Panc1 (cell line): ENCODE measurements at regions not wholly inside any gene's neighbourhood (a gene's known extent, or its start where the extent isn't known, plus 50 kb on each side); places are given as distances from the start of the nearest gene placed in this dataset.

Source experiments
- ATAC-seq: fragments of 200-7000 bp; cut with Tn5 transposase; 2 replicates; pipeline ENCODE4 v1.9.1; 2020; ENCODE audit warnings: mild to moderate bottlenecking, moderate library complexity
- BruUV-seq: library from RNA; stranded (reverse); fragments of 400-500 nt; replicated peaks from 2 replicates; lab custom pipeline; 2021; lab: Mats Ljungman, UMichigan
- CTCF ChIA-PET: fragments of 300-600 bp; sonication (Branson Sonifier 250); formaldehyde crosslinking; loops from one replicate; lab custom pipeline; 2022; ENCODE audit warnings: antibody characterized with exemption; lab: Charles Lee
- POLR2A ChIA-PET: fragments of 300-600 bp; sonication (Branson Sonifier 250); formaldehyde crosslinking; loops from one replicate; lab custom pipeline; 2022; ENCODE audit warnings: antibody characterized with exemption; lab: Charles Lee
- DNase-seq: peaks from one replicate; pipeline ENCODE4 v3.0.0-alpha.2; 2010; ENCODE audit warnings: low read depth, low spot score
- H3K27ac ChIP-seq: 2 replicates; pipeline ENCODE4 v1.5.1; 2011; ENCODE audit warnings: mild to moderate bottlenecking, low read length, inconsistent platforms
- H3K27me3 ChIP-seq: fragments of 200-500 bp; sonication (Bioruptor generic); 2 replicates; pipeline ENCODE4 v1.6.0; 2014; ENCODE audit warnings: low read length, inconsistent platforms; ENCODE audit not compliant: control insufficient read depth, insufficient read depth
- H3K36me3 ChIP-seq: fragments of 200-500 bp; sonication (Bioruptor generic); 2 replicates; pipeline ENCODE4 v1.5.1; 2014; ENCODE audit warnings: inconsistent platforms, mild to moderate bottlenecking, low read length, moderate library complexity; ENCODE audit not compliant: control insufficient read depth, insufficient read depth
- H3K4me1 ChIP-seq: 2 replicates; pipeline ENCODE4 v1.5.1; 2011; ENCODE audit warnings: inconsistent platforms, mild to moderate bottlenecking, low read length, moderate library complexity; ENCODE audit not compliant: control insufficient read depth, insufficient read depth
- H3K4me3 ChIP-seq, 2 experiments: 2 replicates each; pipeline ENCODE4 v1.5.1; 2011 to 2012; ENCODE audit warnings: low read depth in 2 of 2, low read length in 2 of 2, mild to moderate bottlenecking in 2 of 2, inconsistent platforms in 1 of 2, moderate library complexity in 1 of 2
- H3K9me3 ChIP-seq: fragments of 200-500 bp; sonication (Bioruptor generic); 2 replicates; pipeline ENCODE4 v1.5.1; 2014; ENCODE audit warnings: low read depth, mild to moderate bottlenecking, inconsistent platforms, low read length, moderate library complexity; ENCODE audit not compliant: control insufficient read depth, insufficient read depth
- CTCF ChIP-seq: fragments of 450-650 bp; IDR thresholded peaks from 2 replicates; pipeline ENCODE4 v1.5.1; 2017; ENCODE audit warnings: mild to moderate bottlenecking
- POLR2AphosphoS5 ChIP-seq: IDR thresholded peaks from 2 replicates; pipeline ENCODE4 v1.6.1; 2012; ENCODE audit warnings: mild to moderate bottlenecking, low read depth, low read length, moderate library complexity
- REST ChIP-seq, 2 experiments: IDR thresholded peaks; 2 replicates each; pipeline ENCODE4 v1.6.1; 2011 to 2012; ENCODE audit warnings: low read depth in 2 of 2, control low read depth in 1 of 2, low read length in 1 of 2, mild to moderate bottlenecking in 1 of 2, moderate library complexity in 1 of 2; ENCODE audit not compliant: insufficient read depth in 1 of 2
- SIN3A ChIP-seq: IDR thresholded peaks from 2 replicates; pipeline ENCODE4 v1.6.1; 2012; ENCODE audit warnings: low read depth, mild to moderate bottlenecking, low read length, moderate library complexity, borderline replicate concordance; ENCODE audit not compliant: insufficient read depth
- TCF7L2 ChIP-seq: IDR thresholded peaks from 2 replicates; pipeline ENCODE4 v1.6.1; 2011; ENCODE audit warnings: mild to moderate bottlenecking, low read depth, low read length, inconsistent platforms
- in situ Hi-C: cut with HindIII; loops from 2 replicates; pipeline ENCODE4 v1.10.0; 2016; ENCODE audit warnings: low sequenced_read_pairs, low pct_unique_long_range_greater_than_20kb
- intact Hi-C: fragments of 100-400 bp; cut with micrococcal nuclease; formaldehyde crosslinking; loops from one replicate; pipeline ENCODE4 v1.10.0; 2022; ENCODE audit not compliant: unreplicated experiment

GRCh38 chr2:120424274-120424796 lies 78.4 kb downstream of the INHBB start:
- intact Hi-C loops, result no loop called here
- H3K27ac ChIP-seq, result no peak overlapping the region
- no TSS peak for BruUV-seq
- no peaks in the 10 kb centered on the region for H3K36me3 ChIP-seq
- ChIA-PET CTCF (no interaction called here), POLR2A (no interaction called here)
- no peak for ATAC-seq
- no peaks in the 10 kb centered on the region for H3K9me3 ChIP-seq
- DNase-seq, result no peak
- in situ Hi-C loops, result no loop called here
- H3K27me3 ChIP-seq, result 0 out of 2 replicates have a peak, but pooled peaks cover 2% of the 10 kb centered on the region
- H3K4me1 ChIP-seq, result peaks cover 6% of the 10 kb centered on the region; the same call in 1 of the 2 replicates
- H3K4me3 ChIP-seq, result no peak overlapping the region
- TF ChIP-seq REST (IDR thresholded peaks at IDR 0.05; ENCODE audit: insufficient read depth in 1 of 2, low read depth in 2 of 2, low read length in 1 of 2) (no peak), CTCF (no peak), SIN3A (no peak), TCF7L2 (no peak), POLR2AphosphoS5 (no peak)

- no peak for TF ChIP-seq TCF7L2
- TF ChIP-seq POLR2AphosphoS5, result no peak
- Histone ChIP-seq H3K36me3 (no peaks in the 10 kb centered on the region), H3K27me3 (0 out of 2 replicates have a peak, but pooled peaks cover 2% of the 10 kb centered on the region), H3K4me3 (no peak overlapping the region), H3K4me1 (peaks cover 6% of the 10 kb centered on the region; the same call in 1 of the 2 replicates), H3K27ac (no peak overlapping the region), H3K9me3 (no peaks in the 10 kb centered on the region)
- no TSS peak for BruUV-seq
- intact Hi-C loops (no loop called here), in situ Hi-C loops (no loop called here)
- ChIA-PET POLR2A (no interaction called here), CTCF (no interaction called here)
- DNase-seq (no peak), ATAC-seq (no peak)
These were observed 79.1 kb downstream of the INHBB start for GRCh38 chr2:120425014-120425413.

- intact Hi-C loops (no loop called here), in situ Hi-C loops (no loop called here)
- no peak for TF ChIP-seq REST (IDR thresholded peaks at IDR 0.05; ENCODE audit: insufficient read depth in 1 of 2, low read depth in 2 of 2, low read length in 1 of 2)
- TF ChIP-seq SIN3A, result no peak
- TF ChIP-seq CTCF, result no peak
- TF ChIP-seq POLR2AphosphoS5, result no peak
- no peak for TF ChIP-seq TCF7L2
- Histone ChIP-seq H3K36me3 (no peaks in the 10 kb centered on the region), H3K9me3 (no peaks in the 10 kb centered on the region), H3K27me3 (0 out of 2 replicates have a peak, but pooled peaks cover 2% of the 10 kb centered on the region), H3K27ac (no peak overlapping the region), H3K4me1 (no peaks in the 10 kb centered on the region), H3K4me3 (no peak overlapping the region)
- no TSS peak for BruUV-seq
- CTCF ChIA-PET, result no interaction called here
- ATAC-seq (no peak), DNase-seq (no peak)
- POLR2A ChIA-PET, result no interaction called here
These were observed 82.8 kb downstream of the INHBB start for GRCh38 chr2:120428748-120429147.
